ENCODE measurements at regions not wholly inside any gene's neighbourhood (a gene's known extent, or its start where the extent isn't known, plus 50 kb on each side); places are given as distances from the start of the nearest gene placed in this dataset.
"Not testable (repeated sequence)": the region's sequence is repeated elsewhere in the genome, so short reads cannot be mapped to it uniquely, and the experiment has no call there.

DNA sequence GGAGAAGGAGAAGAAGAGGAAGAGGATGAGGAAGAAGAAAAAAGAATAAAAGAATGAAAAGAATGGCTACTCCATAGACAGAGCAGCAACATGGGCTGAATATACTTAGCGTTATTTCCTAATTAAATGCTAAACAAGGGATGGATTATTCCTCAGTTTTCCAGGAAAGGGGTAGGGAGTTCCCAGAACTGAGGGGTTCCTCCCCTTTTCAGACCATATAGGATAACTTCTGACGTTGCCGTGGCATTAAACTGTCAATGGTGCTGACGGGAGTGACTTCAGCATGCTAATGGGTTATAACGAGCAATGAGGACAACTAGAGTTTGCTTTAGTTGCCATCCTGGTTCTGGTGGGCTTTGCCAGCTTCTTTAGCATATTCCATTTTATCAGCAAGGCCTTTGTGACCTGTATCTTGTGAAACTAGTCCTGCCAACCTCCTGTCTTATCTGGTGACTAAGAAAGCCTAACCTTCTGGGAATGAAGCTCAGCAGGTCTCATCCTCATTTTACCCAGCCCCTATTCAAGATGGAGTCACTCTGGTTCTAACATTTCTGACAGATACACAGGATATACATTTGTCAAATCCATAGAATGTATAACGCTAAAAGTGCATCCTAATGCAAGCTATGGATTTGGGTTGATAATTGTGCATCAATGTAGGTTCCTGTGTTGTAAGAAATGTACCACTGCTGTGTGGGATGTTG lies 152.3 kb downstream of the MAIP1 start:
- intact Hi-C loops (cut with DNase I) = no loop called here
- TF ChIP-seq POLR2A (IDR thresholded peaks at IDR 0.05; ENCODE audit: low read depth) (no peak), EP300 (IDR thresholded peaks at IDR 0.05) (no peak), POLR2AphosphoS5 (IDR thresholded peaks at IDR 0.05) (no peak)
- TF ChIP-seq, protein P1, sequence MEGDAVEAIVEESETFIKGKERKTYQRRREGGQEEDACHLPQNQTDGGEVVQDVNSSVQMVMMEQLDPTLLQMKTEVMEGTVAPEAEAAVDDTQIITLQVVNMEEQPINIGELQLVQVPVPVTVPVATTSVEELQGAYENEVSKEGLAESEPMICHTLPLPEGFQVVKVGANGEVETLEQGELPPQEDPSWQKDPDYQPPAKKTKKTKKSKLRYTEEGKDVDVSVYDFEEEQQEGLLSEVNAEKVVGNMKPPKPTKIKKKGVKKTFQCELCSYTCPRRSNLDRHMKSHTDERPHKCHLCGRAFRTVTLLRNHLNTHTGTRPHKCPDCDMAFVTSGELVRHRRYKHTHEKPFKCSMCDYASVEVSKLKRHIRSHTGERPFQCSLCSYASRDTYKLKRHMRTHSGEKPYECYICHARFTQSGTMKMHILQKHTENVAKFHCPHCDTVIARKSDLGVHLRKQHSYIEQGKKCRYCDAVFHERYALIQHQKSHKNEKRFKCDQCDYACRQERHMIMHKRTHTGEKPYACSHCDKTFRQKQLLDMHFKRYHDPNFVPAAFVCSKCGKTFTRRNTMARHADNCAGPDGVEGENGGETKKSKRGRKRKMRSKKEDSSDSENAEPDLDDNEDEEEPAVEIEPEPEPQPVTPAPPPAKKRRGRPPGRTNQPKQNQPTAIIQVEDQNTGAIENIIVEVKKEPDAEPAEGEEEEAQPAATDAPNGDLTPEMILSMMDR (IDR thresholded peaks at IDR 0.05) = no peak
- WGBS = 93% methylated on average over 6 of the region's 6 CpGs
- no peaks in the 10 kb centered on the region for H3K9me3 ChIP-seq
- no peaks in the 10 kb centered on the region for H3K4me1 ChIP-seq
- no peak overlapping the region for H3K4me3 ChIP-seq
- no peaks in the 10 kb centered on the region for H3K36me3 ChIP-seq
- H3K27me3 ChIP-seq = no peaks in the 10 kb centered on the region
- H3K27ac ChIP-seq (replicated peaks in 1 of 4) = no peak overlapping the region
- DNase-seq (ENCODE audit: extremely low spot score) = no peak

DNA sequence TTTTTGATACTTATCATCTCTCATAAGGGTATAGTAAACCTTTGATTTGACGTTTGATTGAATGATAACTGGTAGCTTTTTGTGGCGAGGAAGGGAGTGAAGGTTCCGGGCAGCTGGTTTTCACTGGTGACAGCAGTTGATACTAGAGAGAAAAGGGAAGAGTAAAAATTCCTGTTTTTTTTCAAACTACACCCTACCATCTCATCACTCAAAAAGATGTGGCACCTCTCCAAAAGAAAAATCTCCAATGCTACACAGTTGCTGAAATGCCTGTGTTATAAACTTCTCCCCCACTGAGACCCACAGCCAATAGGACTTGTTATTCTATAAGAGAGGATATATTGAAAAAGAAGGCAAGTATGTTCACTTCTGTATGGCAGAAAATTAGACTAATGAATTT lies 154.0 kb downstream of the MAIP1 start:
- 85% methylated on average over 3 of the region's 3 CpGs for WGBS
- intact Hi-C loops (cut with DNase I) = no loop called here
- no peak overlapping the region for H3K27ac ChIP-seq (replicated peaks in 1 of 4)
- no peaks in the 10 kb centered on the region for H3K36me3 ChIP-seq
- no peak for TF ChIP-seq POLR2A (IDR thresholded peaks at IDR 0.05; ENCODE audit: low read depth)
- TF ChIP-seq, protein P1 (IDR thresholded peaks at IDR 0.05) = no peak
- TF ChIP-seq POLR2AphosphoS5 (IDR thresholded peaks at IDR 0.05) = no peak
- no peak for TF ChIP-seq EP300 (IDR thresholded peaks at IDR 0.05)
- H3K4me3 ChIP-seq = no peak overlapping the region
- no peaks in the 10 kb centered on the region for H3K27me3 ChIP-seq
- no peak for DNase-seq (ENCODE audit: extremely low spot score)
- H3K9me3 ChIP-seq = no peaks in the 10 kb centered on the region
- no peaks in the 10 kb centered on the region for H3K4me1 ChIP-seq

DNA sequence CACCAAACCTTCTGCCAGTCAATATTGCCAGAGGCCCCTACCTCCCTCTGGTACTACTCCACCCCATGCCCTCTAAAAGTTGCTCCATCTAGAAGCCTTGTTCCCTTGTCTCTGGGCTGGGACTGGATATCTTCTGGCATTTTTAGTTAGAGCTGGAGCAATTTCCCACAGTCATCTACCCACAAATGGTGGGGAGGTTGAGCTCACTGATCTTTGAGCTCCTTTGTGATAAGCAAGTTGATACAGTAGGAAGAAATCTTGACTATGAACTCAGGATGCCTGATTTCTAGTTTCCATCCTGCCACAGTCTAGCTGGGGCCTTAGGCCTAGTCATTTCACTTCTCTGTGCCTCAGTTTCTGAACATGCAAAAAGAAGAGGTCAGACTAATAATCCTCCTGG lies 155.0 kb downstream of the MAIP1 start:
- intact Hi-C loops (cut with DNase I) = no loop called here
- no peak for TF ChIP-seq POLR2AphosphoS5 (IDR thresholded peaks at IDR 0.05)
- TF ChIP-seq POLR2A (IDR thresholded peaks at IDR 0.05; ENCODE audit: low read depth) = no peak
- H3K27ac ChIP-seq (replicated peaks in 1 of 4) = no peak overlapping the region
- no peaks in the 10 kb centered on the region for H3K9me3 ChIP-seq
- H3K27me3 ChIP-seq = no peaks in the 10 kb centered on the region
- no peaks in the 10 kb centered on the region for H3K4me1 ChIP-seq
- no peak overlapping the region for H3K4me3 ChIP-seq
- no peak for DNase-seq (ENCODE audit: extremely low spot score)
- H3K36me3 ChIP-seq = no peaks in the 10 kb centered on the region

DNA sequence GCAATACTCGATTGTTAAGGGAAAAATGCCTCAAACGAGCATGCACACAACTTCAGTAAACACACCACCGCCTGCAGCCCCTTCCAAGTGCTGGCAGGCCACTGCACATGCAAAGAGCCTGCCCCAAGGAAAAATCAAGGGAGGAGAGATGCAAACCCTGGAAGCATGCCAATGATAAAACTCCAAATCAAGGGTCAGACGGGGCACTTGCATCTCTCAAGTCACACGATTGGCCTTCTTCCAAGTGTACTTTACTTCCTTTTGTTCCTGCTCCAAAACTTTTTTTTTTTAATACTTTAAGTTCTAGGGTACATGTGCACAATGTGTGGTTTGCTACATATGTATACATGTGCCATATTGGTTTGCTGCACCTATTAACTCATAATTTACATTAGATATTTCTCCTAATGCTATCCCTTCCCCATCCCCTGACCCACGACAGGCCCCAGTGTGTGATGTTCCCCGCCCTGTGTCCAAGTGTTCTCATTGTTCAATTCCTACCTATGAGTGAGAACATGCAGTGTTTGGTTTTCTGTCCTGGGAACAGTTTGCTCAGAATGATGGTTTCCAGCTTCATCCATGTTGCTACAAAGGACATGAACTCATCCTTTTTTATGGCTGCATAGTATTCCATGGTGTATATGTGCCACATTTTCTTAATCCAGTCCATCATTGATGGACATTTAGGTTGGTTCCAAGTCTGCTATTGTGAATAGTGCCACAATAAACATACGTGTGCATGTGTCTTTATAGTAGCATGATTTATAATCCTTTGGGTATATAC lies 157.8 kb downstream of the MAIP1 start:
- WGBS = 75% methylated on average over 8 of the region's 8 CpGs
- H3K4me1 ChIP-seq; H3K27ac ChIP-seq (replicated peaks in 1 of 4); H3K4me3 ChIP-seq; DNase-seq (ENCODE audit: extremely low spot score); H3K9me3 ChIP-seq; H3K36me3 ChIP-seq; H3K27me3 ChIP-seq; intact Hi-C loops (cut with DNase I): not testable (repeated sequence)

DNA sequence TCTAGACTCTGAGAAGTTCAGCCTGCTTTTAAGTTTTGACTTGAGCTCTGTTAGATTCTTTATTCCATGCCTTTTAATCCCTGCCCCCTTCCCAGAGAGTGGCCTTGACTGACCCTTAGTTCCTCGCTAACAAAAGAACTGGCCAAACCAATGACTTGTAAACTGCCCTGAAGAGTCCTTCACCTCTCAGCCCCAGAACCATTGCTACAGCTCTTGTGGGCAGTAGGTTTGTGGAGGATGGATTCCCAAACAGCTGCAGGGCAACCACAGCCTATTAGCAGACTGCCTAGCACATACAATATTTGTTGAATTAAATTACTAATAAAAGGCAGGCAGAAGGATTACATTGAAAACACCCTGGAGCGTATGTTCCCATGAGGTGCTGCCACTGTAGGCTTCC lies 163.9 kb downstream of the MAIP1 start:
- no peak for DNase-seq (ENCODE audit: extremely low spot score)
- Histone ChIP-seq H3K9me3 (no peaks in the 10 kb centered on the region), H3K36me3 (no peaks in the 10 kb centered on the region), H3K4me3 (no peak overlapping the region), H3K4me1 (no peaks in the 10 kb centered on the region), H3K27ac (replicated peaks in 1 of 4) (no peak overlapping the region), H3K27me3 (no peaks in the 10 kb centered on the region)
- intact Hi-C loops (cut with DNase I) = no loop called here
- 100% methylated on average over 2 of the region's 2 CpGs for WGBS
- TF ChIP-seq POLR2A (IDR thresholded peaks at IDR 0.05; ENCODE audit: low read depth) (no peak), POLR2AphosphoS5 (IDR thresholded peaks at IDR 0.05) (no peak), EP300 (IDR thresholded peaks at IDR 0.05) (no peak)
- TF ChIP-seq, protein P1 (IDR thresholded peaks at IDR 0.05) = no peak

Measured in esophagus muscularis mucosa (tissue), 4 donors.